Activated naive CD8-positive, alpha-beta T cell treated with anti-CD3 and anti-CD28 coated beads for 36 hours (primary cell): ENCODE measurements at regions not wholly inside any gene's neighbourhood (a gene's known extent, or its start where the extent isn't known, plus 50 kb on each side); places are given as distances from the start of the nearest gene placed in this dataset.
"Not testable (repeated sequence)": the region's sequence is repeated elsewhere in the genome, so short reads cannot be mapped to it uniquely, and the experiment has no call there.

ENCODE experiments used
- DNase-seq: peaks from one replicate; pipeline ENCODE4 v3.0.0; 2021
- H3K27ac Mint-ChIP-seq: one replicate; pipeline ENCODE4 v1.8.0; 2022; ENCODE audit warnings: mild to moderate bottlenecking, moderate library complexity, mixed read lengths
- H3K27me3 Mint-ChIP-seq: one replicate; pipeline ENCODE4 v1.8.0; 2022; ENCODE audit warnings: mild to moderate bottlenecking, mixed read lengths
- H3K36me3 Mint-ChIP-seq: one replicate; pipeline ENCODE4 v1.8.0; 2021; ENCODE audit warnings: mild to moderate bottlenecking, mixed read lengths
- H3K4me1 Mint-ChIP-seq: one replicate; pipeline ENCODE4 v1.8.0; 2021; ENCODE audit warnings: mixed read lengths
- H3K4me3 Mint-ChIP-seq: one replicate; pipeline ENCODE4 v1.8.0; 2022; ENCODE audit warnings: mild to moderate bottlenecking, moderate library complexity, mixed read lengths
- H3K9me3 Mint-ChIP-seq: one replicate; pipeline ENCODE4 v1.8.0; 2022; ENCODE audit warnings: mixed read lengths

DNA sequence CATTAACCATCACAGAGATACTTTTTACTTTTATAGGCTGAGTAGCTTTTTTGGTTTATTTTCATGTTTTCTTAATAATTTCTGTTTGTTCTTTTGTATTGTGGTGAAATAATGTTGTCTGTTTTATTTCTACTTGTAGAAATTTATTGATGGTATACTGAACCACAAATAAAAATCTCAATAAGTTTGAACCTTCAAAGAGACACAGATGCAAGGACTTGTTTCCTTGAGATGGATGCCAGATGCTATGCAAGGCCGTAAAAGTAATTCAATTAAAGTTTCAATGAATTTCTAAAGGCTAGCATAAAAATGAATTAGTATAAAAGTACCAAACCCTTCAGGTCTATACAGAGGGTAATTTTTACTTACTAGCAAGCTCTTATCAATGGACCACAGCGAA, 873.5 kb downstream of the TTLL7 start:
- H3K4me3 Mint-ChIP-seq, result no peak overlapping the region
- DNase-seq, result no peak
- H3K9me3 Mint-ChIP-seq, result no peaks in the 10 kb centered on the region
- H3K36me3 Mint-ChIP-seq, result no peaks in the 10 kb centered on the region
- no peaks in the 10 kb centered on the region for H3K4me1 Mint-ChIP-seq
- H3K27me3 Mint-ChIP-seq, result no peaks in the 10 kb centered on the region
- no peak overlapping the region for H3K27ac Mint-ChIP-seq

DNA sequence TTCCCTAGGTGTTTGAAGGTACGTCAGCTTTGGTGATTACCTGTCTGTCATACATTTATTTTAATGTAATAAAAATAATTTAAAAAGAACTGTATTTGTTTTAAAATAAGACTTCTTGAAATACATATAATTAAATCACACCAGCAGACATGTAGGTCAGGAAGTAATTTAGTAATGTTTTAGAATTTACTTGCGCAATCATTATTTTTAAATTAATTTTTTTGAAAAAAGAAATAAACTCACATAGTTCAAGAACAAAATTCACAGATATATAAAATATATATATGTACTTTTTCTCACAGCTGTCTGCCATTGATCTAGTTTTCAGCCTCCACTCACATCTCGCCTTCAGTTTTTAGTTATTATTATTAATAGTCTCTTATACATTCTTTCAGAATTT, 875.9 kb downstream of the TTLL7 start:
- H3K9me3 Mint-ChIP-seq, result no peaks in the 10 kb centered on the region
- no peaks in the 10 kb centered on the region for H3K36me3 Mint-ChIP-seq
- no peaks in the 10 kb centered on the region for H3K27me3 Mint-ChIP-seq
- no peak overlapping the region for H3K27ac Mint-ChIP-seq
- no peak overlapping the region for H3K4me3 Mint-ChIP-seq
- no peaks in the 10 kb centered on the region for H3K4me1 Mint-ChIP-seq
- DNase-seq, result no peak

DNA sequence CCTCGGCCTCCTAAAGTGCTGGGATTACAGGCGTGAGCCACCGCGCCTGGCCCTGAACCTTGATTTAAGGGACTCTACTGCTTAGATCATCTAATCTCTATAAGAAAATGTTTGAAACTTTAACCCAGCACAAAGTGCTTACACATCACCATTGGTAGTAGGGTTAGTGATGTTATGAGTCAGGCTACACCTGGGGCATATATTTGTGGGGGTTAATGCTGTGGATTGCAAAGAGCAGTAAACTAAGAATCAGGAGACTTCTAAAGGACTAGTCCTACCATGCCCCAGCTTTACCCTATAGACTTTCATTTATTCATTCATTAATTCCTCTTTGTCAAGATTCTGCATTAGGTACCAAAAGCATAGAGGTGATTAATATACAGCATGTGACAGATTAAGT, 880.5 kb downstream of the TTLL7 start:
- no peaks in the 10 kb centered on the region for H3K4me1 Mint-ChIP-seq
- H3K9me3 Mint-ChIP-seq, result no peaks in the 10 kb centered on the region
- no peaks in the 10 kb centered on the region for H3K36me3 Mint-ChIP-seq
- no peak overlapping the region for H3K27ac Mint-ChIP-seq
- DNase-seq, result no peak
- H3K4me3 Mint-ChIP-seq, result no peak overlapping the region
- H3K27me3 Mint-ChIP-seq, result no peaks in the 10 kb centered on the region

DNA sequence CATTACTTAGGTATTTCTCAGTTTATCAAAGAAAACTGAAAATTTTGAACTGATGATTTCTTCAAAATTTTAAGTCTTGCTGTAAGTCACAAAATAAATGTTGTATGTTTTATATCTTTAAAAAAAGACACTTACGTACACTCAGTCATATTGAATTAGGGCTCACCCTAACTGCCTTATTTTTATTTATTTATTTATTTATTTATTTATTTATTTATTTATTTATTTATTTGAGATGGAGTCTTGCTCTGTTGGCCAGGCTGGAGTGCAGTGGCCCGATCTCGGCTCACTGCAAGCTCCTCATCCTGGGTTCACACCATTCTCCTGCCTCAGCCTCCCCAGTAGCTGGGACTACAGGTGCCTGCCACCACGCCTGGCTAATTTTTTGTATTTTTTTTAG, 881.9 kb downstream of the TTLL7 start:
- H3K4me3 Mint-ChIP-seq, DNase-seq, H3K9me3 Mint-ChIP-seq, H3K27ac Mint-ChIP-seq, H3K27me3 Mint-ChIP-seq, H3K36me3 Mint-ChIP-seq, H3K4me1 Mint-ChIP-seq: not testable (repeated sequence)

DNA sequence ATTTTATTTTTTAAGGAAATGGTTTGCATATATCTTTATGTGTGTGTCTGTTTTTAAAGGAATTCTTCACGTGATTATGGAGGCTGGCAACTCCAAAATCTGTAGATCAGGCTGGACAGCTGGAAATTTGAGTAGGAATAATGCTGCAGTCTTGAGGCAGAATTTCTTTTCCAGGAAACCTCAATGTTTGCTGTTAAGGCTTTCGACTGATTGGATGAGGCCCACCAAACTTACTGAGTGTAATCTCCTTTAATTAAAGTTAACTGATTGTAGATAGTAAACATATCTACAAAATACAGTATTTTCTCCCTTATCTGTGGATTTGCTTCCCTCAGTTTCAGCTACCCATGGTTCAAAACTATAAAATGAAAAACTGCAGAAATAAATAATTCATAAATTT, 883.1 kb downstream of the TTLL7 start:
- H3K27ac Mint-ChIP-seq, result no peak overlapping the region
- DNase-seq, result no peak
- no peaks in the 10 kb centered on the region for H3K9me3 Mint-ChIP-seq
- no peaks in the 10 kb centered on the region for H3K27me3 Mint-ChIP-seq
- no peaks in the 10 kb centered on the region for H3K36me3 Mint-ChIP-seq
- no peak overlapping the region for H3K4me3 Mint-ChIP-seq
- H3K4me1 Mint-ChIP-seq, result no peaks in the 10 kb centered on the region

DNA sequence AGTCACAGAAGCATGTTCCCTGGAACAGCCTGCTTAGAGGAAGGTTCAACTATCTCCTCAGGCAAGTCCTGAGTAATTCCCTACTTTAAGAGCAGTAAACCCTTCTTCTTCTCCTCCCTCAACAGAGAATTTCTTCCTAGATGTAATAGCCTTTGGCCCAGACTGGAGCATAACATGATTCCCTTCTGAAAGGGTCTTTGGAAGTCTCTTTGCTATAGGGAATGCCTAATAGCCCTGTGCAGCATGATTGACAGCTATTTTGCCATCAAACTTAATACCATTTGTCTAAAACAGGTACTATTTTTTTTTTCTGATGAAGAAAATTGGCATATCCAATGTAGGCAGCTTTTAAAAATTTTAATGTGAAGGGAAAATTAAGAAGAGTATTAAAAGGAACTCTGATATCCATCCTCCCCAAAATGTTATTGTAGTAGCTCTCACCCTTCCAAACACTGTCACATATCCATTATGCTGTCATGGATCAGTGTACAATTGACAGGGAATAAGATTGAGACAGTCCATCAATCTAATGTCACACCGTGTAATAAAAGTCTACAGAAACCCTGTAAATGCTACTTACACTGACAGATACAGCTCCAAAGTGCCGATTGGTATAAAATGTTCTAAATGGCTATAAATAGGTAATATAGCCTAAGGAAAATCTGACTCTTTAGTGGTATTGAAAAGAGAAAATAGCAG, 884.6 kb downstream of the TTLL7 start:
- no peak overlapping the region for H3K4me3 Mint-ChIP-seq
- no peaks in the 10 kb centered on the region for H3K4me1 Mint-ChIP-seq
- H3K27ac Mint-ChIP-seq, result no peak overlapping the region
- no peaks in the 10 kb centered on the region for H3K9me3 Mint-ChIP-seq
- H3K27me3 Mint-ChIP-seq, result no peaks in the 10 kb centered on the region
- no peaks in the 10 kb centered on the region for H3K36me3 Mint-ChIP-seq
- no peak for DNase-seq

DNA sequence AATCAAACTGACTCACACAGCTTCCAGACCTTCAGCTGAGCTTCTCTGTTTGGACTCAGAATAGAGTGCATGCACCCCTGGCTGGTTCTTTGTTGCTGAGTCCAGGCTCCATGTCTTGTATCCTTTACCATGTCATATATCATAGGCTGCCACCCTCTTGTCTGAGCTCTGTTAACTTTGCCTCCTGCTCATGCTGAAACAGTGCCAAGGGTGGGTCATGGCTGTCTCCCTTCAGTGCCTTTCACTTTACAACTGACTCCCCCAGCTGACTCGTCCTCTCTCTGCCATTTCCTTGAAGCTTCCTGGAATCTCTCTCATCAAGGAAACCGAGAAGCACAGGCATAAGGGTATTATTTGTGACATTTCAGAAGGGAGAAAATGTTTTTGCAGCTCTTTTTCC, 885.3 kb downstream of the TTLL7 start:
- Mint-ChIP-seq H3K27ac (no peak overlapping the region), H3K9me3 (no peaks in the 10 kb centered on the region), H3K4me3 (no peak overlapping the region), H3K4me1 (no peaks in the 10 kb centered on the region), H3K36me3 (no peaks in the 10 kb centered on the region), H3K27me3 (no peaks in the 10 kb centered on the region)
- DNase-seq, result no peak

DNA sequence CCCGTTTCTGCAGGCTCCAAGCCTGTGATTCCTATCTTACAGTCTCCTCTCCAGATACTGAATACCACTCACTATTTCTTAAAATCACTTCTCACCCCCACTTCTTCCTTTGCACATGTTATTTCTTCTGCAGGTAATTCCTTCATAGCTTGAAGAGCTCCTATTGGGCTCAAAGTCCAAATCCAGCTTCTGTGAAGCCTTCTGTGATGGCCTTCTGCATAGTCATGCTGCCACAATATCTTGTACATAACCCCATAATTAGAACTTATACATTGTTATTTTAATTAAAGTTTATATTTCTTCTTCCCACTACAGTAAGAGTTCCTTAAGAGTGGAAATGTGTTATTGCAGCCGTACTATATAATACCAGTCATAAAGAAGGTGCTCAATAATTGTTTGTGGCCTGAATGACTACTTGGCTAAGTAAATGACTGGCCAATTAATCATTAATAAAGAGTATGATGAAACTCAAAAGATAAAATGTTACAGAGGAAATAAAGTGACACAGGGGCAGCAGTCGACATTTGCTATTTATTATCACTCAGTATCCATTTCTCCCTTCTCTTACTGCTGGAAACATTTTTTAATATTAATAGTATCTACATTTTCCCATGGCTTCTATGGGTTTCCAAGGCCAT, 886.6 kb downstream of the TTLL7 start:
- no peaks in the 10 kb centered on the region for H3K4me1 Mint-ChIP-seq
- no peaks in the 10 kb centered on the region for H3K36me3 Mint-ChIP-seq
- no peak for DNase-seq
- no peak overlapping the region for H3K4me3 Mint-ChIP-seq
- H3K27ac Mint-ChIP-seq, result no peak overlapping the region
- H3K9me3 Mint-ChIP-seq, result no peaks in the 10 kb centered on the region
- H3K27me3 Mint-ChIP-seq, result no peaks in the 10 kb centered on the region

DNA sequence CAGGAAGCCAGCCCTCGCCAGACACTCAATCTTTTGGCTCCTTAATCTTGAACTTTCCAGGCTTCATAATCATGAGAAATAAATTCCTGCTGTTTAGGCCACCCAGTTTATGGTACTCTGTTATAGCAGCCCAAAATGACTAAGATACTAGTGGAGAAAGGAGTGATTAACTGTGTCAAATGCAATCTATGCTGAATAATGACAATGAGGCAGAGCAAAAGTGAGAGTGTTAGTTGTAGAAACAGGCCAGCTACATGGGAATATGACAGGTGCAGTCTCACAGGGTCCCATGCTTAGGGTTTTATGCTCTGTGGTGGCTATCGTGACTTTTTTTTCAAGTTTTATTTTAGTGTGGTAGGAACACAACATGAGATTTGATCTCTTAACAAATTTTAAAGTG, 888.8 kb downstream of the TTLL7 start:
- no peak for DNase-seq
- Mint-ChIP-seq H3K27me3 (no peaks in the 10 kb centered on the region), H3K36me3 (no peaks in the 10 kb centered on the region), H3K9me3 (no peaks in the 10 kb centered on the region), H3K4me3 (no peak overlapping the region), H3K27ac (no peak overlapping the region), H3K4me1 (no peaks in the 10 kb centered on the region)

DNA sequence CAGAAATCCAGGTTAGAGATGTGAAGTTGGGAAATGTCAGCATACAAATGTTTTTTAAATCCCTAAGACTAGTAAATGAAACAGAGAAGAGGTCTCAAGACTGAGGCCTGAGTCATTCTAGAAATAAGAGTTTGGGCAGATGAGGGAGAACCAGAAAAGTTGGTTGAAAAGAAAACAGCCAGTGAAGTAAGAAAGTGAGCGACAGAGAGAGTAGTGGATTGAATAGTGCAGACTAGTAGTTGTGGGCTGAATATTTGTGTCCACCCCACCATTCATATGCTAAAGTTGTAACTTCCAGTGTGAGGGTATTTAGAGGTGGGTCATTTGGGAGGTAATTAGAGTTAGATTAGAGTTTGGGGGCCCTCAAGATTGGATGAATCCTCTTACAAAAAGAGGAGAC, 889.2 kb downstream of the TTLL7 start:
- Mint-ChIP-seq H3K4me1 (no peaks in the 10 kb centered on the region), H3K36me3 (no peaks in the 10 kb centered on the region), H3K4me3 (no peak overlapping the region), H3K27me3 (no peaks in the 10 kb centered on the region), H3K9me3 (no peaks in the 10 kb centered on the region), H3K27ac (no peak overlapping the region)
- no peak for DNase-seq

DNA sequence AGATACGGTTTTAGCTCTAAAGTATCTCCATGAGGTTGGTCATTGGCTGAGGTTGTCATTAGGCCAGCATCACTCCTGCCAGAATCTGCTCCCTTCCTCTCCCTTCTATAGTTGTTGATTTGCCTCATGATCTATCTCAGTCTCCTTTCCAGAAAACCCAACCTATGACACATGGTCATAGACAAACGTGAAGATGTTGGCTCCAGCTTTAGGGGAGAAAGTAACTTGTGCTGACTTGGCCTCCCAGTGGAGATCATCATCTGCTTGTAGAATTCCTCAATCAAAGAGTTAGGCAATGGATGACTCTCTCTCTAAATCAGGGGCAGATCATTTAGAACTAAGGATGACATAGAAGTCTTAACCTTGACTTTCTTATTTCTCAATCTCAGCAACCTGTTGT, 894.4 kb downstream of the TTLL7 start:
- H3K36me3 Mint-ChIP-seq, result no peaks in the 10 kb centered on the region
- no peak overlapping the region for H3K4me3 Mint-ChIP-seq
- no peak for DNase-seq
- no peaks in the 10 kb centered on the region for H3K9me3 Mint-ChIP-seq
- no peaks in the 10 kb centered on the region for H3K4me1 Mint-ChIP-seq
- no peaks in the 10 kb centered on the region for H3K27me3 Mint-ChIP-seq
- no peak overlapping the region for H3K27ac Mint-ChIP-seq

DNA sequence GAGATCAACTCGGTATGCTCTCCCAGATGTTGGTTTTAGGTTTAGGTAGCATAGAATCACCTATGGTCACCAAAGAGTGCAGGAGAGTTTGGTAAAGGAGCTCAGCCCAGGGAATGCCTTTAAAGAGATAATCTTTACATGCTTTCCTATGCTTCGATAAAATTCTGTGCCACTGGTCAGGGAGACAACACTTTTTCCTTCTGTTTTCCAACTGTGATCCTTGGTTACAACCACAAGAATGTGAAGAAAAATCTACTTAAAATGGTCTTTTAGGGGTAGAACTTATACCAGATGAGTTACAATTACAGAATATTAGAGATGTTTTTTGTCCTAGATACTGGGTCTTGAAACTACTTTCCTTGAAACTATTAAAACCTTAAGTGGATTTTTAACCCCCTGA, 895.6 kb downstream of the TTLL7 start:
- Mint-ChIP-seq H3K36me3 (no peaks in the 10 kb centered on the region), H3K9me3 (no peaks in the 10 kb centered on the region), H3K4me1 (no peaks in the 10 kb centered on the region), H3K27ac (no peak overlapping the region), H3K4me3 (no peak overlapping the region), H3K27me3 (no peaks in the 10 kb centered on the region)
- no peak for DNase-seq

DNA sequence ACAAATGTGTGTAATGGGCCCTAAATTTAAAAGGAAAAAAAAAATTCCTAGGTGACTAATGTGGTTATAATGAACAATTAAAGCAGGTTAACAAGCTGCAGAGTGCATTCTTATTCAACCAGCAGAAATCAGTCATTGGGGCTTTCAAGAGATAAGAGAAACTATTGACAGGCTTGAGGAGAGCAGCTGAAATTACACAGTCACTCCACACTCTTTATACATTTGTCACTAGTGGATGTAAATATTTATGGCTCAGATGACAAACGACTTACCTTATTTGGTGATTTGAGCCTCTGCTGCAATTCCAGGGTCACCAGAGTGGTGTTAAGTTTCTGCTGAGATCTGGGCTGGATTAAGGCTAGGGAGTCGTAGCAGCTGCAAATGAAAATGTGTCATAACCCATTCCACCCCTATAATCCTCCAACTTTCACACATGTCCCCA, 896.3 kb downstream of the TTLL7 start:
- no peaks in the 10 kb centered on the region for H3K27me3 Mint-ChIP-seq
- H3K27ac Mint-ChIP-seq, result no peak overlapping the region
- H3K36me3 Mint-ChIP-seq, result no peaks in the 10 kb centered on the region
- H3K4me3 Mint-ChIP-seq, result no peak overlapping the region
- no peak for DNase-seq
- H3K9me3 Mint-ChIP-seq, result no peaks in the 10 kb centered on the region
- no peaks in the 10 kb centered on the region for H3K4me1 Mint-ChIP-seq

DNA sequence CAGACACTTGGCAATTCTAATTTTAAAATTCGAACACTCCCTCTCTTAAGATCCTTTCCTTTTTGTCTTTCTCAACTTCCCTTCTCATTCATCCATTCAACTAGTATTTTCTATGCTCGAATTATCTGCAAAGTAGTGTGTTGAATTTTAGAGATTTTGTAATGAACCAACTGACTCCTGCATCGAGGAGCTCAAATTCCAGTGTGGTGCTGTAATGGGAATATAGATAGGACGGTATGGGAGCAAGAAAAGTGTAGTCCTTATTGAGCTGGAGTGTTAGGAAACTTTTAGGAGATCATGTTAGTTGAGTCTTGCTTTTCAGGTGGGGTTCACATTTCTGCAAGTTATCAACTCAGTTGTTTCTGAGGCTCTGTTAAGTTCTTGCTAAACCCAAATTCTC, 897.5 kb downstream of the TTLL7 start:
- Mint-ChIP-seq H3K36me3 (no peaks in the 10 kb centered on the region), H3K27me3 (no peaks in the 10 kb centered on the region), H3K27ac (no peak overlapping the region), H3K4me3 (no peak overlapping the region), H3K4me1 (no peaks in the 10 kb centered on the region), H3K9me3 (no peaks in the 10 kb centered on the region)
- no peak for DNase-seq

DNA sequence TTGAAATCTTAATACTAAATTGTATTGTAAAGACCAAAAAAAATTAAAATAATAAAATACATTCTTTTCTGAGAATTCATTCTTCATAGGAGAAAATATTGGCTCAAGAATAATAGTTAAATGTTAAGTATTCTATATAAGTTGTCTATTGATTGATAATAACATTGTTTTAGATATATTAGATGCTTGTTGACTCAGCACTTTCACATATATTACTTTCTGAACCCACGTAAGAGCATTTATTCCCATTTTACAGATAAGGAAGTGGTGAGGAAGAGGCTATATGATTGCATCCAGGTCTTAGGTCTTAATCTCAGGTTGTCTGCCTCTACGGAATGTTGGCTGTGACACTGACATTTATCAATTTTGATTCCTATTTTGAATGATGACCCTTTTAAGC, 898.8 kb downstream of the TTLL7 start:
- Mint-ChIP-seq H3K36me3 (no peaks in the 10 kb centered on the region), H3K27me3 (no peaks in the 10 kb centered on the region), H3K27ac (no peak overlapping the region), H3K4me1 (no peaks in the 10 kb centered on the region), H3K4me3 (no peak overlapping the region), H3K9me3 (peaks cover 1% of the 10 kb centered on the region)
- DNase-seq, result no peak

DNA sequence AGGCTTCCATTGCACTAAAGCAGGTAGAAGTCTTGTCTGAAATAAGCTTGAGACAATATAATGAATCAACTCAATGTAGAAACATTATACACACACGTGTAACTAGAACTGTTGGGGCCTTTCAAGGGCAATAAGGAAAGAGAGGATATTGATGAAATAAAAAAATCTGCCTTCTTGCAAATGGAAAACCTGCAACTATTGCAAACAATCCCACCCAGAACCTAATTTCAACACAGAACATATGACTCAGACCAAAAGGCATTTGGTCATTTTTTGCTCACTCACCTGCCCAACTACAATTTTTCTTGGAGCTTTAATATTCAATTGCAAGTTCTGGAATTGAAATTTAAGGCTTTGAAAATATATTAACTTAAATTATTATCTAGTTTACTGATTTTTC, 900.1 kb downstream of the TTLL7 start:
- DNase-seq, result no peak
- Mint-ChIP-seq H3K27ac (no peak overlapping the region), H3K27me3 (no peaks in the 10 kb centered on the region), H3K4me3 (no peak overlapping the region), H3K9me3 (peaks cover 1% of the 10 kb centered on the region), H3K4me1 (no peaks in the 10 kb centered on the region), H3K36me3 (no peaks in the 10 kb centered on the region)
